ENCODE measurements at regions not wholly inside any gene's neighbourhood (a gene's known extent, or its start where the extent isn't known, plus 50 kb on each side); places are given as distances from the start of the nearest gene placed in this dataset.
"Not testable (repeated sequence)": the region's sequence is repeated elsewhere in the genome, so short reads cannot be mapped to it uniquely, and the experiment has no call there.

GRCh38 chr9:79490657-79491248 is 81.0 kb upstream of the TLE4 start:
- no peak overlapping the region for H3K4me3 ChIP-seq (replicated peaks; ENCODE audit: low read depth, low read length)
- DNase-seq (ENCODE audit: low read depth) = no peak
- no peak for TF ChIP-seq CTCF (IDR thresholded peaks at IDR 0.05; ENCODE audit: low read length, missing control alignments)

DNA sequence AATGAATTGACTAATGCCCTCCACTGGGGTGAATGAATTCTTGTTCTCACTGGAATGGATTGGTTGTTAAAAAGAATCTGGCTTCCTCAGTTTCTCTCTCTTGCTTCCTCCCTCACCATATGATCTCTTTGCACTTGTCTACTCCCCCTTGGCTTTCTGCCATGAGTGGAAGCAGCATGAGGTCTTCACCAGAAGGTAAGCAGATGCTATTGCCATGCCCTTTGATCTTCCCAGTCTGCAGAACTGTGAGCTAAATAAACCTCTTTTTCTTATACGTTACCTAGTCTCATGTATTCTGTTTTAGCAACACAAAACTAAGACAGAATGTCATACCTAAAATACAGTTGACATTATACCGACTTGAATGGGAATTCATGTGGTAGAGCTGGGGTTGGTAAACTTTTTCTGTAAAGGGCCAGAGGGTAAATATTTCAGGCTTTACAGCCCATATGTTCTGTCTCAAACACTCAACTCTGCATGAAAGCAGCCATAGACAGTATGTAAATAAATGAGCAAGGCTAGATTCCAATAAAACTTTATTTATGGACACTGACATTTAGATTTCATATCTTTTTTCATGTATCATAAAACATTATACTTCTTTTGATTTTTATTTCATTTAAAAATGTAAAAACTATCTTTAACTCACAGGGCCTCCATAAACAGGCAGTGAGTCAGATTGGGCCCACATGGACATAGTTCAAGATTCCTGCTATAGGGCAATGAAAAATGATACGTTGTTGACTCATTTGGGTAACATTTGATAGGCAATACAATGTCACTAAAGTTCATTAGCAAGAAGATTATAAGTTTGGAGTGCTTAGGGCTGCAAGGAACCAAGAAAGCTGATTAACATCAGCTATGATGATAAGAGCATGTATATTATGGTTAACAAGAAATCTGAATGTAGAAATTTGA is 79.4 kb upstream of the TLE4 start:
- TF ChIP-seq CTCF (IDR thresholded peaks at IDR 0.05; ENCODE audit: low read length, missing control alignments) = no peak
- no peak overlapping the region for H3K4me3 ChIP-seq (replicated peaks; ENCODE audit: low read depth, low read length)
- DNase-seq (ENCODE audit: low read depth) = no peak

GRCh38 chr9:79500196-79500864 is 71.4 kb upstream of the TLE4 start:
- H3K4me3 ChIP-seq (replicated peaks; ENCODE audit: low read depth, low read length); DNase-seq (ENCODE audit: low read depth): not testable (repeated sequence)

DNA sequence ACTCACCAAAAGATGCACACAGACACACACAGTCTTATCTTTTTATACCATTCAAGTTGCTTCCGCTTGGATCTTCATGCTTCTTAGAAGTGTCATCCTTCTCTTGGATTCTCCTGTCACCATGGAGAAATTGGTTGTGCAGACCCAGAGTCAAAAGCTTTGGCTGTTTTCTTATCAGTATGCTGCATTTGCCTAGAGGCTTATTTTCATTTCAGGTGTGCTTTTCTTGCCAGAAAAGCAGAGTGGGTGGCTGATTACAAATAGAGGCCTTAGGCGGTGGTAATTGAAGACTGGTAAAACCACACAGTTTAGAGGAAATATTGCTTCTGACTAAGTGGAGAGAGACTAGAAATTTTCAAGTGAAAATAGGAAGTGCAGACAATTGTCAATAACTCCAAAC is 70.2 kb upstream of the TLE4 start:
- no peak for DNase-seq (ENCODE audit: low read depth)
- no peak overlapping the region for H3K4me3 ChIP-seq (replicated peaks; ENCODE audit: low read depth, low read length)
- no peak for TF ChIP-seq CTCF (IDR thresholded peaks at IDR 0.05; ENCODE audit: low read length, missing control alignments)

DNA sequence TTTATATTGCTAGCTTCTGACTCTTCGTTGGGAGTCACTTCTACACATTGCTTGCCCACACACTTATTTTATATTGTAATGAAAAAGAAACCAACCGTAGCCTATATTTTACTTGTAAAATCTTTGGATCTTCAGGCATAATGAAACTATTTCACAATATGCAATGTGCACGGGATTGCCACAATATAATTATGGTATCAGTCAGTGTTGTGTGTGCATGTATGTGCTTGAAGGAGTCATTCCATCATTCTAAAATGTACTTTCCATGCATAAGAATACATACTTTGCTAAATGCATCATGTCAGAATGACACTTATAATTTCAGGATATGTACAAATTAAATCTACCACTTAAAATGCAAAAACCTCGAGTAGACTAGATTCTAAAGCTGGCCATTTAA is 64.0 kb upstream of the TLE4 start:
- TF ChIP-seq CTCF (IDR thresholded peaks at IDR 0.05; ENCODE audit: low read length, missing control alignments) = no peak
- DNase-seq (ENCODE audit: low read depth) = no peak
- H3K4me3 ChIP-seq (replicated peaks; ENCODE audit: low read depth, low read length) = no peak overlapping the region

- DNase-seq (ENCODE audit: low read depth) = no peak
- no peak for TF ChIP-seq CTCF (IDR thresholded peaks at IDR 0.05; ENCODE audit: low read length, missing control alignments)
- H3K4me3 ChIP-seq (replicated peaks; ENCODE audit: low read depth, low read length) = no peak overlapping the region
Observed at GRCh38 chr9:79512251-79512650, 59.5 kb upstream of the TLE4 start.

Measured in fibroblast of pulmonary artery (primary cell).